HG03135 (cell line): ENCODE measurements at regions not wholly inside any gene's neighbourhood (a gene's known extent, or its start where the extent isn't known, plus 50 kb on each side); places are given as distances from the start of the nearest gene placed in this dataset.
"Not testable (repeated sequence)": the region's sequence is repeated elsewhere in the genome, so short reads cannot be mapped to it uniquely, and the experiment has no call there.

ENCODE experiments used
- ATAC-seq: cut with Tn5 transposase; IDR thresholded peaks from one replicate; pipeline ENCODE4 v1.9.1; 2021; ENCODE audit warnings: mild to moderate bottlenecking, moderate library complexity; ENCODE audit not compliant: unreplicated experiment

- ATAC-seq: peak; percentile 90
These were observed 126.8 kb downstream of the ALDH8A1 start for GRCh38 chr6:134822920-134823709.

GRCh38 chr6:134821928-134822864 lies 127.7 kb downstream of the ALDH8A1 start:
- no peak for ATAC-seq

GRCh38 chr6:134821397-134821796 lies 128.5 kb downstream of the ALDH8A1 start:
- ATAC-seq: no peak

- ATAC-seq: no peak
These were observed 129.8 kb downstream of the ALDH8A1 start for GRCh38 chr6:134819863-134820800.

GRCh38 chr6:134819236-134819635 lies 130.7 kb downstream of the ALDH8A1 start:
- no peak for ATAC-seq

- no peak for ATAC-seq
These were observed 132.5 kb downstream of the ALDH8A1 start for GRCh38 chr6:134817448-134817847.

GRCh38 chr6:134816780-134817179 lies 133.1 kb downstream of the ALDH8A1 start:
- ATAC-seq: no peak

GRCh38 chr6:134816300-134816699 lies 133.6 kb downstream of the ALDH8A1 start:
- no peak for ATAC-seq

GRCh38 chr6:134814076-134814695 lies 135.7 kb downstream of the ALDH8A1 start:
- ATAC-seq: no peak

- ATAC-seq: no peak
These were observed 136.8 kb downstream of the ALDH8A1 start for GRCh38 chr6:134813146-134813545.

GRCh38 chr6:134810402-134810801 lies 139.5 kb downstream of the ALDH8A1 start:
- no peak for ATAC-seq

GRCh38 chr6:134809130-134809529 lies 140.8 kb downstream of the ALDH8A1 start:
- no peak for ATAC-seq

- ATAC-seq: no peak
These were observed 143.6 kb downstream of the ALDH8A1 start for GRCh38 chr6:134806180-134806798.

GRCh38 chr6:134805168-134805567 lies 144.7 kb downstream of the ALDH8A1 start:
- no peak for ATAC-seq

- not testable (repeated sequence) for ATAC-seq
These were observed 145.6 kb downstream of the ALDH8A1 start for GRCh38 chr6:134804311-134804710.

GRCh38 chr6:134802426-134803058 lies 147.4 kb downstream of the ALDH8A1 start:
- ATAC-seq: no peak

- no peak for ATAC-seq
These were observed 152.3 kb downstream of the ALDH8A1 start for GRCh38 chr6:134797400-134798113.

GRCh38 chr6:134795691-134796090 lies 154.2 kb downstream of the ALDH8A1 start:
- no peak for ATAC-seq

- no peak for ATAC-seq
These were observed 154.9 kb downstream of the ALDH8A1 start for GRCh38 chr6:134795001-134795400.
